ENCODE measurements at regions not wholly inside any gene's neighbourhood (a gene's known extent, or its start where the extent isn't known, plus 50 kb on each side); places are given as distances from the start of the nearest gene placed in this dataset.

GRCh38 chr1:39136638-39137037 is 67.9 kb upstream of the MACF1 start:
- no peak for DNase-seq

- no peak for DNase-seq
These were observed 64.7 kb upstream of the MACF1 start for GRCh38 chr1:39139723-39140360.

- DNase-seq: no peak
These were observed 62.6 kb upstream of the MACF1 start for GRCh38 chr1:39141925-39142324.

- DNase-seq: no peak
These were observed 62.0 kb upstream of the MACF1 start for GRCh38 chr1:39142401-39143060.

- DNase-seq: no peak
These were observed 59.6 kb upstream of the MACF1 start for GRCh38 chr1:39144924-39145323.

- DNase-seq: no peak
These were observed 59.0 kb upstream of the MACF1 start for GRCh38 chr1:39145331-39145965.

- no peak for DNase-seq
These were observed 57.8 kb upstream of the MACF1 start for GRCh38 chr1:39146681-39147080.

GRCh38 chr1:39147099-39148025 is 57.1 kb upstream of the MACF1 start:
- no peak for DNase-seq

GRCh38 chr1:39148942-39149341 is 55.6 kb upstream of the MACF1 start:
- no peak for DNase-seq

- DNase-seq: no peak
These were observed 55.0 kb upstream of the MACF1 start for GRCh38 chr1:39149509-39149908.

- DNase-seq: no peak
These were observed 53.7 kb upstream of the MACF1 start for GRCh38 chr1:39150779-39151178.

GRCh38 chr1:39151267-39151666 is 53.2 kb upstream of the MACF1 start:
- DNase-seq: no peak

- DNase-seq: no peak
These were observed 51.6 kb upstream of the MACF1 start for GRCh38 chr1:39152923-39153322.

GRCh38 chr1:39153684-39154083 is 50.8 kb upstream of the MACF1 start:
- DNase-seq: no peak

GRCh38 chr1:39154553-39155421 is 49.7 kb upstream of the MACF1 start:
- no peak for DNase-seq
